HEK293 (cell line): ENCODE measurements at regions not wholly inside any gene's neighbourhood (a gene's known extent, or its start where the extent isn't known, plus 50 kb on each side); places are given as distances from the start of the nearest gene placed in this dataset.

Experiments used
- BCL11A ChIP-seq: fragments of 450-650 bp; formaldehyde crosslinking; IDR thresholded peaks from 2 replicates; pipeline ENCODE4 v1.5.1; 2016; ENCODE audit warnings: low read depth, missing biosample characterization, missing genetic modification characterization
- CTCF ChIP-seq: fragments of 450-650 bp; formaldehyde crosslinking; IDR thresholded peaks from 2 replicates; pipeline ENCODE4 v1.5.1; 2016; ENCODE audit warnings: missing biosample characterization, missing genetic modification characterization
- GLI2 ChIP-seq: fragments of 450-650 bp; formaldehyde crosslinking; IDR thresholded peaks from 2 replicates; pipeline ENCODE4; 2017; ENCODE audit warnings: missing biosample characterization, missing genetic modification characterization, low read depth, borderline replicate concordance
- MYNN ChIP-seq: fragments of 450-650 bp; formaldehyde crosslinking; IDR thresholded peaks from 2 replicates; pipeline ENCODE4 v1.5.1; 2016; ENCODE audit warnings: missing biosample characterization, missing genetic modification characterization, borderline replicate concordance
- REST ChIP-seq: fragments of 450-650 bp; formaldehyde crosslinking; IDR thresholded peaks from 2 replicates; pipeline ENCODE4 v1.5.1; 2016; ENCODE audit warnings: missing biosample characterization, missing genetic modification characterization
- TCF7L2 ChIP-seq: IDR thresholded peaks from 2 replicates; pipeline ENCODE4 v1.6.1; 2011; ENCODE audit warnings: low read depth, mild to moderate bottlenecking, inconsistent platforms, low read length, moderate library complexity, borderline replicate concordance
- ZBTB20 ChIP-seq: fragments of 450-650 bp; formaldehyde crosslinking; IDR thresholded peaks from 2 replicates; pipeline ENCODE4 v1.5.1; 2016; ENCODE audit warnings: missing biosample characterization, missing genetic modification characterization
- ZBTB26 ChIP-seq: fragments of 450-650 bp; formaldehyde crosslinking; optimal IDR thresholded peaks from 2 replicates; pipeline ENCODE3; 2016; ENCODE audit warnings: missing biosample characterization, mild to moderate bottlenecking, missing genetic modification characterization
- ZNF133 ChIP-seq: fragments of 450-650 bp; formaldehyde crosslinking; IDR thresholded peaks from 2 replicates; pipeline ENCODE4 v1.5.1; 2016; ENCODE audit warnings: missing biosample characterization, missing genetic modification characterization
- ZNF248 ChIP-seq: fragments of 450-650 bp; formaldehyde crosslinking; IDR thresholded peaks from 2 replicates; pipeline ENCODE4 v1.5.1; 2017; ENCODE audit warnings: missing biosample characterization, missing genetic modification characterization
- ZNF530 ChIP-seq: fragments of 450-650 bp; formaldehyde crosslinking; IDR thresholded peaks from 2 replicates; pipeline ENCODE4 v1.5.1; 2016; ENCODE audit warnings: low read depth, missing biosample characterization, missing genetic modification characterization
- ZNF660 ChIP-seq: fragments of 450-650 bp; IDR thresholded peaks from 2 replicates; pipeline ENCODE4 v1.5.1; 2018; ENCODE audit warnings: missing biosample characterization, mild to moderate bottlenecking, missing genetic modification characterization
- ZSCAN4 ChIP-seq: fragments of 450-650 bp; formaldehyde crosslinking; IDR thresholded peaks from 2 replicates; pipeline ENCODE4 v1.5.1; 2017; ENCODE audit warnings: missing biosample characterization, missing genetic modification characterization

- TF ChIP-seq CTCF, result no peak
- no peak for TF ChIP-seq REST (tag by site-specific recombination)
- TF ChIP-seq ZNF248 (tag by site-specific recombination), result no peak
- no peak for TF ChIP-seq ZSCAN4 (tag by site-specific recombination)
- no peak for TF ChIP-seq ZNF530 (tag by site-specific recombination)
- no peak for TF ChIP-seq BCL11A (tag by site-specific recombination)
- no peak for TF ChIP-seq MYNN (tag by site-specific recombination)
- TF ChIP-seq ZBTB20, result no peak
- no peak for TF ChIP-seq ZNF133 (tag by site-specific recombination)
- TF ChIP-seq ZBTB26 (tag by site-specific recombination), result no peak
- TF ChIP-seq TCF7L2, result no peak
- no peak for TF ChIP-seq ZNF660 (tag by site-specific recombination)
- TF ChIP-seq GLI2 (tag by site-specific recombination), result no peak
These were observed 68.3 kb upstream of the COL8A1 start for GRCh38 chr3:99570061-99570460.
